ENCODE measurements at regions not wholly inside any gene's neighbourhood (a gene's known extent, or its start where the extent isn't known, plus 50 kb on each side); places are given as distances from the start of the nearest gene placed in this dataset.

- H3K18ac ChIP-seq (ENCODE audit: low read depth, low read length) = no peak overlapping the region
- 71% methylated on average over 2 of the region's 3 CpGs; no CpG with 5 or more reads in 1 of the 2 experiments for WGBS, 2 experiments (ENCODE audit: extremely low coverage in 2 of 2, insufficient read length in 1 of 2)
- H3K23ac ChIP-seq (ENCODE audit: low read depth, low read length) = no peak overlapping the region
- no peak overlapping the region for H4K5ac ChIP-seq (ENCODE audit: low read depth, low read length)
- TF ChIP-seq POLR2A (IDR thresholded peaks at IDR 0.05; ENCODE audit: low read depth, low read length) (no peak), FOS (IDR thresholded peaks at IDR 0.05; ENCODE audit: low read depth, low read length) (no peak), MAZ (IDR thresholded peaks at IDR 0.05; ENCODE audit: borderline replicate concordance, low read depth, low read length) (no peak), USF2 (IDR thresholded peaks at IDR 0.05; ENCODE audit: low read depth, low read length) (no peak), RFX5 (IDR thresholded peaks at IDR 0.05; ENCODE audit: low read depth, low read length) (no peak), MAFK (IDR thresholded peaks at IDR 0.05; ENCODE audit: low read depth, low read length) (no peak), CTCF (conservative IDR thresholded peaks at IDR 0.05; ENCODE audit: low read depth, low read length) (no peak)
- no peak overlapping the region for H2AK9ac ChIP-seq (replicated peaks; ENCODE audit: low read depth, low read length, poor library complexity)
- H3K4me2 ChIP-seq (ENCODE audit: low read depth, low read length) = no peak overlapping the region
- no peak overlapping the region for H3K9ac ChIP-seq (ENCODE audit: low read depth, low read length)
- no peak overlapping the region for H2AK5ac ChIP-seq (ENCODE audit: low read depth, low read length)
- BruUV-seq (replicated peaks) = no TSS peak
- H4K91ac ChIP-seq (ENCODE audit: insufficient read depth, low read depth, low read length) = no peak overlapping the region
- H3K4me3 ChIP-seq (ENCODE audit: insufficient read depth, low read depth, low read length) = no peak overlapping the region
- H2BK15ac ChIP-seq (ENCODE audit: low read depth, low read length) = no peak overlapping the region
- no peak overlapping the region for H2BK5ac ChIP-seq (ENCODE audit: low read depth, low read length, poor library complexity, severe bottlenecking)
- peaks cover 7% of the 10 kb centered on the region for H3K9me3 ChIP-seq (ENCODE audit: control insufficient read depth, insufficient read depth, low read length)
- dilution Hi-C loops (cut with HindIII; ENCODE audit: low sequenced_read_pairs, unreplicated experiment) = no loop called here
- no peak for DNase-seq
- no peaks in the 10 kb centered on the region for H4K20me1 ChIP-seq (ENCODE audit: insufficient read depth, low read length)
- no peaks in the 10 kb centered on the region for H3K79me1 ChIP-seq (ENCODE audit: low read depth in 1 of 2, low read length in 2 of 2)
- no peaks in the 10 kb centered on the region for H3K27me3 ChIP-seq (ENCODE audit: control insufficient read depth, insufficient read depth, low read length)
- no peaks in the 10 kb centered on the region for H3K4me1 ChIP-seq (ENCODE audit: control insufficient read depth, insufficient read depth, low read length)
- no peak overlapping the region for H3K14ac ChIP-seq (replicated peaks; ENCODE audit: low read depth, low read length)
- H2BK120ac ChIP-seq (ENCODE audit: low read depth, low read length) = no peak overlapping the region
- in situ Hi-C loops (cut with MboI; ENCODE audit: low sequenced_read_pairs) = no loop called here
- no peaks in the 10 kb centered on the region for H3K36me3 ChIP-seq (ENCODE audit: control insufficient read depth, insufficient read depth, low read length)
- intact Hi-C loops (cut with micrococcal nuclease) = no loop called here
- no peak overlapping the region for H3K56ac ChIP-seq (ENCODE audit: extremely low read depth, insufficient read depth, low read length)
- H3K27ac ChIP-seq (ENCODE audit: insufficient read depth, low read length) = no peak overlapping the region
- H4K8ac ChIP-seq (ENCODE audit: low read depth in 2 of 2, low read length in 2 of 2) = no peak overlapping the region
- ChIA-PET CTCF (no interaction called here), POLR2A (ENCODE audit: unreplicated experiment) (no interaction called here)
- no peak overlapping the region for H2BK20ac ChIP-seq (ENCODE audit: low read depth, low read length)
- H3K9me1 ChIP-seq (ENCODE audit: insufficient read depth, low read length) = no peaks in the 10 kb centered on the region
- H2AFZ ChIP-seq (replicated peaks; ENCODE audit: low read length, poor library complexity) = no peak overlapping the region
- no peak overlapping the region for H3K4ac ChIP-seq (ENCODE audit: low read depth, low read length)
- ATAC-seq (ENCODE audit: low read depth) = no peak
These were observed 322.8 kb upstream of the EDA2R start for GRCh38 chrX:66961665-66962064.
